Transverse colon (tissue), 4 donors: ENCODE measurements at regions not wholly inside any gene's neighbourhood (a gene's known extent, or its start where the extent isn't known, plus 50 kb on each side); places are given as distances from the start of the nearest gene placed in this dataset.

Experiments
- DNase-seq: peaks from one replicate; pipeline ENCODE4 v3.0.0-alpha.2; 2019
- H3K27ac ChIP-seq, 4 donors: fragments of 200-600 bp; sonication (generic); 2 replicates each; pipeline ENCODE4 v1.5.1; 2016 to 2018; ENCODE audit warnings: inconsistent platforms in 4 of 4
- H3K27me3 ChIP-seq: fragments of 200-600 bp; sonication (generic); 2 replicates; pipeline ENCODE4 v1.5.1; 2017; ENCODE audit warnings: inconsistent platforms
- H3K36me3 ChIP-seq, 4 donors: fragments of 200-600 bp; sonication (generic); 2 replicates each; pipeline ENCODE4 v1.5.1; 2017 to 2019; ENCODE audit warnings: inconsistent platforms in 4 of 4
- H3K4me1 ChIP-seq, 4 donors: fragments of 200-600 bp; sonication (generic); 2 replicates each; pipeline ENCODE4 v1.5.1; 2017 to 2020; ENCODE audit warnings: inconsistent platforms in 4 of 4
- H3K4me3 ChIP-seq, 4 donors: fragments of 200-600 bp; sonication (generic); 1 replicate in 1 of 4; 2 replicates in 3 of 4; pipeline versions ENCODE4 v1.5.1 to v1.6.1; 2017 to 2019; ENCODE audit warnings: inconsistent platforms in 4 of 4
- H3K9me3 ChIP-seq, 2 donors: fragments of 200-600 bp; sonication (generic); 2 replicates each; pipeline ENCODE4 v1.5.1; 2017 to 2019; ENCODE audit warnings: inconsistent platforms in 2 of 2
- CTCF ChIP-seq, 5 experiments: fragments of 200-600 bp in 3 of 5; fragments of 450-650 bp in 2 of 5; sonication (generic) in 3 of 5; IDR thresholded peaks; 1 replicate in 2 of 5; 2 replicates in 3 of 5; pipeline ENCODE4 v1.5.1; 2016 to 2017; ENCODE audit warnings: antibody characterized with exemption in 5 of 5, inconsistent platforms in 3 of 5, mild to moderate bottlenecking in 2 of 5, moderate library complexity in 1 of 5
- EP300 ChIP-seq: sonication (generic); formaldehyde crosslinking; IDR thresholded peaks from one replicate; pipeline ENCODE4 v1.6.1; 2017; ENCODE audit warnings: antibody characterized with exemption, low read depth
- POLR2A ChIP-seq: fragments of 450-650 bp; IDR thresholded peaks from one replicate; pipeline ENCODE4 v1.6.1; 2016; ENCODE audit warnings: antibody characterized with exemption, mild to moderate bottlenecking, moderate library complexity
- POLR2AphosphoS5 ChIP-seq, 3 donors: sonication (generic); formaldehyde crosslinking; IDR thresholded peaks; one replicate each; pipeline ENCODE4 v1.6.1; 2016; ENCODE audit warnings: antibody characterized with exemption in 3 of 3
- WGBS, 2 donors: methylation state at CpG; one replicate each; pipeline ENCODE4 v1.1.5; 2018; ENCODE audit warnings: low coverage in 1 of 2; 5-methylcytosine and 5-hydroxymethylcytosine counted together
- in situ Hi-C, 4 donors: fragments of 200-750 bp; cut with MboI; loops; one replicate each; pipeline versions ENCODE4 v1.15.0 to v1.15.1; 2017; ENCODE audit warnings: low sequenced_read_pairs in 3 of 4, low pct_ligation_motif_present in 1 of 4, low pct_unique_long_range_greater_than_20kb in 1 of 4
- intact Hi-C: fragments of 100-400 bp; cut with DNase I; formaldehyde crosslinking; loops from one replicate; pipeline ENCODE4 v1.15.1; 2023; ENCODE audit warnings: low total_unique reads

- WGBS, 2 donors = 70 to 100% methylated on average over 1 to 3 of the region's 3 CpGs
- no peak for DNase-seq
- Histone ChIP-seq H3K9me3 (peaks cover 0 to 4% of the 10 kb centered on the region in 2 donors), H3K4me1 (peaks cover 14 to 25% (median 19%) of the 10 kb centered on the region in 4 donors), H3K36me3 (no peaks in the 10 kb centered on the region), H3K4me3 (no peak overlapping the region), H3K27me3 (no peaks in the 10 kb centered on the region), H3K27ac (peak overlapping the region; percentile 66 to 82 (median 76))
- in situ Hi-C loops = no loop called here
- intact Hi-C loops = no loop called here
- TF ChIP-seq EP300 (no peak), POLR2A (no peak), CTCF (IDR thresholded peaks at IDR 0.05) (no peak), POLR2AphosphoS5 (IDR thresholded peaks at IDR 0.05) (no peak)
Observed at GRCh38 chr12:93243382-93243688, 134.4 kb upstream of the NUDT4 start.

- in situ Hi-C loops (no loop called here), intact Hi-C loops (no loop called here)
- Histone ChIP-seq H3K4me1 (peaks cover 14 to 25% (median 19%) of the 10 kb centered on the region in 4 donors), H3K4me3 (no peak overlapping the region), H3K36me3 (no peaks in the 10 kb centered on the region), H3K9me3 (peaks cover 0 to 4% of the 10 kb centered on the region in 2 donors), H3K27me3 (no peaks in the 10 kb centered on the region), H3K27ac (peak overlapping the region; percentile 66 to 82 (median 76))
- WGBS, 2 donors = 15 to 36% methylated on average over 2 to 4 of the region's 4 CpGs
- peak; percentile 13 for TF ChIP-seq POLR2A
- TF ChIP-seq CTCF (IDR thresholded peaks at IDR 0.05) = no peak
- TF ChIP-seq EP300 = no peak
- peak; percentile 40 to 77 (median 43) for TF ChIP-seq POLR2AphosphoS5 (IDR thresholded peaks at IDR 0.05)
- DNase-seq = peak; percentile 56
Observed at GRCh38 chr12:93243689-93244513, 133.8 kb upstream of the NUDT4 start.

- TF ChIP-seq POLR2AphosphoS5 (IDR thresholded peaks at IDR 0.05) = no peak
- TF ChIP-seq CTCF (IDR thresholded peaks at IDR 0.05) = no peak
- no peak for TF ChIP-seq EP300
- TF ChIP-seq POLR2A = no peak
- Histone ChIP-seq H3K36me3 (no peaks in the 10 kb centered on the region), H3K27me3 (no peaks in the 10 kb centered on the region), H3K27ac (peak overlapping the region; percentile 66 to 82 (median 76)), H3K4me1 (peaks cover 14 to 30% (median 19%) of the 10 kb centered on the region in 4 donors), H3K9me3 (peaks cover 0 to under 1% of the 10 kb centered on the region in 2 donors), H3K4me3 (no peak overlapping the region)
- in situ Hi-C loops (no loop called here), intact Hi-C loops (no loop called here)
- WGBS, 2 donors = 62 to 84% methylated on average over 4 of the region's 4 CpGs
- no peak for DNase-seq
Observed at GRCh38 chr12:93244514-93245077, 133.1 kb upstream of the NUDT4 start.

GRCh38 chr12:93245543-93245942 is 132.2 kb upstream of the NUDT4 start:
- Histone ChIP-seq H3K27ac (peak overlapping the region in 1 of 4 donors; percentile 82), H3K27me3 (no peaks in the 10 kb centered on the region), H3K4me3 (no peak overlapping the region), H3K36me3 (no peaks in the 10 kb centered on the region), H3K4me1 (peaks cover 14 to 32% (median 19%) of the 10 kb centered on the region in 4 donors), H3K9me3 (no peaks in the 10 kb centered on the region)
- WGBS, 2 donors = 71% methylated on average over 5 of the region's 5 CpGs; no CpG with 5 or more reads in 1 of the 2 donors
- peak; percentile 41 for DNase-seq
- intact Hi-C loops (no loop called here), in situ Hi-C loops (no loop called here)
- TF ChIP-seq CTCF (IDR thresholded peaks at IDR 0.05) = no peak
- TF ChIP-seq POLR2A = no peak
- TF ChIP-seq EP300 = no peak
- no peak for TF ChIP-seq POLR2AphosphoS5 (IDR thresholded peaks at IDR 0.05)
